Nephron (organoid): ENCODE measurements at regions not wholly inside any gene's neighbourhood (a gene's known extent, or its start where the extent isn't known, plus 50 kb on each side); places are given as distances from the start of the nearest gene placed in this dataset.

Experiments
- H3K27ac Mint-ChIP-seq, 3 experiments: 2 replicates each; pipeline ENCODE4 v1.8.0; 2020; ENCODE audit warnings: mixed read lengths in 3 of 3, mild to moderate bottlenecking in 2 of 3, moderate library complexity in 1 of 3
- H3K27me3 Mint-ChIP-seq: 2 replicates; pipeline ENCODE4 v1.8.0; 2021; ENCODE audit warnings: low read depth, mild to moderate bottlenecking, moderate library complexity, mixed read lengths
- H3K36me3 Mint-ChIP-seq: 2 replicates; pipeline ENCODE4 v1.8.0; 2020; ENCODE audit warnings: low read depth, mixed read lengths
- H3K4me1 Mint-ChIP-seq: 2 replicates; pipeline ENCODE4 v1.8.0; 2020; ENCODE audit warnings: mixed read lengths
- H3K4me3 Mint-ChIP-seq, 3 experiments: 2 replicates each; pipeline ENCODE4 v1.8.0; 2020; ENCODE audit warnings: mild to moderate bottlenecking in 3 of 3, mixed read lengths in 3 of 3, moderate library complexity in 2 of 3
- H3K9me3 Mint-ChIP-seq: 2 replicates; pipeline ENCODE4 v1.8.0; 2020; ENCODE audit warnings: mixed read lengths
- TF ChIP-seq, protein P1 (sequence below), 3 experiments: fragments of 200-600 bp; sonication (generic); IDR thresholded peaks; one replicate each; pipeline ENCODE4 v1.5.0; 2021; ENCODE audit warnings: antibody characterized with exemption in 3 of 3; ENCODE audit not compliant: unreplicated experiment in 3 of 3

DNA sequence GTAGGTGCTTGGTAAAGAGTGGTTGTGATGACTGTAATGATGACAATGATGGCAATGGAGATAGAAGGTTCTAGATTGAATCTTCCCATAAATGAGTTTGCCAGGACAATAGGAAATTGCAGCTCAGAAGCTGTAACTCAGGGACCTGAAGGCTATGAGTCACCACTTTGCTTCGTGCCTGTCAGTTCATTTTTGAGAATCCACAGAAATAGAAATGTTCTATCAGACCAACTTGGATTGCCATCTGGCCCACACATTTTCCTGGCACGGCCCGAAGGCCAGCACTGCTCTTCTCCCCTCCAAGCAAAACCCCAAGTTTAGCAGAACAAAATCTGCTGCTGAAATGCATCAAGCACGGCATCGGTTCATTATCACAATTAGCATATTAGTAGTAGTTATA lies 1127.0 kb downstream of the BCL11B start:
- Mint-ChIP-seq H3K36me3 (no peaks in the 10 kb centered on the region), H3K27me3 (peaks cover 21% of the 10 kb centered on the region), H3K27ac (no peak overlapping the region), H3K9me3 (no peaks in the 10 kb centered on the region), H3K4me3 (no peak overlapping the region), H3K4me1 (no peaks in the 10 kb centered on the region)
- TF ChIP-seq, protein P1, sequence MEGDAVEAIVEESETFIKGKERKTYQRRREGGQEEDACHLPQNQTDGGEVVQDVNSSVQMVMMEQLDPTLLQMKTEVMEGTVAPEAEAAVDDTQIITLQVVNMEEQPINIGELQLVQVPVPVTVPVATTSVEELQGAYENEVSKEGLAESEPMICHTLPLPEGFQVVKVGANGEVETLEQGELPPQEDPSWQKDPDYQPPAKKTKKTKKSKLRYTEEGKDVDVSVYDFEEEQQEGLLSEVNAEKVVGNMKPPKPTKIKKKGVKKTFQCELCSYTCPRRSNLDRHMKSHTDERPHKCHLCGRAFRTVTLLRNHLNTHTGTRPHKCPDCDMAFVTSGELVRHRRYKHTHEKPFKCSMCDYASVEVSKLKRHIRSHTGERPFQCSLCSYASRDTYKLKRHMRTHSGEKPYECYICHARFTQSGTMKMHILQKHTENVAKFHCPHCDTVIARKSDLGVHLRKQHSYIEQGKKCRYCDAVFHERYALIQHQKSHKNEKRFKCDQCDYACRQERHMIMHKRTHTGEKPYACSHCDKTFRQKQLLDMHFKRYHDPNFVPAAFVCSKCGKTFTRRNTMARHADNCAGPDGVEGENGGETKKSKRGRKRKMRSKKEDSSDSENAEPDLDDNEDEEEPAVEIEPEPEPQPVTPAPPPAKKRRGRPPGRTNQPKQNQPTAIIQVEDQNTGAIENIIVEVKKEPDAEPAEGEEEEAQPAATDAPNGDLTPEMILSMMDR (IDR thresholded peaks at IDR 0.05; ENCODE audit: unreplicated experiment in 3 of 3), result no peak

GRCh38 chr14:98146416-98146815 lies 1125.6 kb downstream of the BCL11B start:
- no peaks in the 10 kb centered on the region for H3K4me1 Mint-ChIP-seq
- no peaks in the 10 kb centered on the region for H3K36me3 Mint-ChIP-seq
- no peak overlapping the region for H3K4me3 Mint-ChIP-seq
- no peak overlapping the region for H3K27ac Mint-ChIP-seq
- H3K27me3 Mint-ChIP-seq, result peaks cover 11% of the 10 kb centered on the region
- TF ChIP-seq, protein P1 (IDR thresholded peaks at IDR 0.05; ENCODE audit: unreplicated experiment in 3 of 3), result no peak
- H3K9me3 Mint-ChIP-seq, result peaks cover 3% of the 10 kb centered on the region

- H3K27me3 Mint-ChIP-seq, result peaks cover 11% of the 10 kb centered on the region
These were observed 1117.7 kb downstream of the BCL11B start for GRCh38 chr14:98154254-98154653.

DNA sequence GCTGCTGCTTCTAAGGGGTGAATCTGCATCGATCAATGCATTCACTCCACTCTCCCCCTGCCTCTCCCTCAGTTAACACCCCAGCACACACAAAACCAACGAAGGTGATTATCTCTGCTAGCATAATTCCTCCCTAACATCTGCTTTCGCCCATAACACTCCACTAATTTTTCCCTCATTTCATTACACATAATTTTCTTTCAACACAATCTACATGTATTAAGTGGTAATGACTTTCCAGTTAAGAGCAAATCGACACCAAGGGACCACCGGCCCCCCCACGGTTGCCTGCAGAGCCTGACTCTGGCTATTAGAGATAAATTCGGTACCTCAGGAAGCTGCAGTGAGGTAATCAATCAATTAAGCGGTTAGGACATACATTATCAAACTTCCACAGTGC lies 1115.6 kb downstream of the BCL11B start:
- Mint-ChIP-seq H3K4me1 (no peaks in the 10 kb centered on the region), H3K4me3 (no peak overlapping the region), H3K27me3 (peaks cover 19% of the 10 kb centered on the region), H3K36me3 (no peaks in the 10 kb centered on the region), H3K27ac (no peak overlapping the region), H3K9me3 (no peaks in the 10 kb centered on the region)
- TF ChIP-seq, protein P1 (IDR thresholded peaks at IDR 0.05; ENCODE audit: unreplicated experiment in 3 of 3), result no peak

More at GRCh38 chr14:98154254-98154653, 1117.7 kb downstream of the BCL11B start:
- Mint-ChIP-seq H3K9me3 (peaks cover 3% of the 10 kb centered on the region), H3K27ac (no peak overlapping the region), H3K4me1 (no peaks in the 10 kb centered on the region), H3K4me3 (no peak overlapping the region), H3K36me3 (no peaks in the 10 kb centered on the region)
- TF ChIP-seq, protein P1 (IDR thresholded peaks at IDR 0.05; ENCODE audit: unreplicated experiment in 3 of 3), result no peak

GRCh38 chr14:98160901-98161300 lies 1111.1 kb downstream of the BCL11B start:
- H3K4me3 Mint-ChIP-seq, result no peak overlapping the region
- TF ChIP-seq, protein P1 (IDR thresholded peaks at IDR 0.05; ENCODE audit: unreplicated experiment in 3 of 3), result no peak
- peaks cover 6% of the 10 kb centered on the region for H3K4me1 Mint-ChIP-seq
- H3K27me3 Mint-ChIP-seq, result peaks cover 49% of the 10 kb centered on the region
- H3K36me3 Mint-ChIP-seq, result no peaks in the 10 kb centered on the region
- no peaks in the 10 kb centered on the region for H3K9me3 Mint-ChIP-seq
- no peak overlapping the region for H3K27ac Mint-ChIP-seq

- Mint-ChIP-seq H3K36me3 (no peaks in the 10 kb centered on the region), H3K27ac (no peak overlapping the region), H3K27me3 (peaks cover 54% of the 10 kb centered on the region), H3K9me3 (peaks cover 1% of the 10 kb centered on the region), H3K4me3 (no peak overlapping the region), H3K4me1 (peaks cover 10% of the 10 kb centered on the region)
- TF ChIP-seq, protein P1 (IDR thresholded peaks at IDR 0.05; ENCODE audit: unreplicated experiment in 3 of 3), result no peak
These were observed 1110.6 kb downstream of the BCL11B start for GRCh38 chr14:98161356-98161755.
